ENCODE measurements at regions not wholly inside any gene's neighbourhood (a gene's known extent, or its start where the extent isn't known, plus 50 kb on each side); places are given as distances from the start of the nearest gene placed in this dataset.
A peak's percentile ranks its signal among the peaks of the same experiment; 100 is the strongest.

- TF ChIP-seq CTCF (IDR thresholded peaks at IDR 0.05 in 2 of 3, conservative IDR thresholded peaks at IDR 0.05 in 1 of 3; ENCODE audit: insufficient read depth in 2 of 3, low read depth in 1 of 3, low read length in 3 of 3) (peak in 1 of 3 experiments; percentile 16; a peak in 1 of 6 replicates), THAP12 (CRISPR knock-in tag; IDR thresholded peaks at IDR 0.05) (no peak), ZHX1 (conservative IDR thresholded peaks at IDR 0.05; ENCODE audit: low read length) (no peak), CREB1 (IDR thresholded peaks at IDR 0.05) (no peak), CREB1 (CRISPR knock-in tag; IDR thresholded peaks at IDR 0.05) (no peak), NUFIP1 (IDR thresholded peaks at IDR 0.05; ENCODE audit: partially characterized antibody) (no peak), C11orf30 (IDR thresholded peaks at IDR 0.05; ENCODE audit: low read depth) (peak; percentile 89), ZNF561 (CRISPR knock-in tag; conservative IDR thresholded peaks at IDR 0.05) (no peak), CREM (IDR thresholded peaks at IDR 0.05; ENCODE audit: low read depth) (no peak), HMGXB4 (CRISPR knock-in tag; IDR thresholded peaks at IDR 0.05) (no peak), CREBBP (IDR thresholded peaks at IDR 0.05; ENCODE audit: low read depth, low read length) (no peak), SRSF7 (optimal IDR thresholded peaks at IDR 0.05; ENCODE audit: low read depth, low read length) (no peak), ZBTB34 (CRISPR knock-in tag; IDR thresholded peaks at IDR 0.05) (no peak), ZNF707 (CRISPR knock-in tag; conservative IDR thresholded peaks at IDR 0.05) (no peak), CTCFL (IDR thresholded peaks at IDR 0.05; ENCODE audit: borderline replicate concordance, insufficient read depth, low read depth, low read length, poor library complexity, severe bottlenecking) (peak; percentile 23)
Observed at GRCh38 chr1:196143602-196144342, 464.5 kb downstream of the KCNT2 start (continued).

Measured in K562 (cell line).